ENCODE measurements at regions not wholly inside any gene's neighbourhood (a gene's known extent, or its start where the extent isn't known, plus 50 kb on each side); places are given as distances from the start of the nearest gene placed in this dataset.
A peak's percentile ranks its signal among the peaks of the same experiment; 100 is the strongest.

- H3K27ac ChIP-seq (replicated peaks): no peak overlapping the region
These were observed 355.0 kb downstream of the ETNK1 start for GRCh38 chr12:22979854-22980469.

GRCh38 chr12:22981711-22982110, 356.7 kb downstream of the ETNK1 start:
- TF ChIP-seq CTCF (IDR thresholded peaks at IDR 0.05; ENCODE audit: borderline replicate concordance): peak; percentile 43
- intact Hi-C loops (cut with micrococcal nuclease): no loop called here
- no peaks in the 10 kb centered on the region for H3K27me3 ChIP-seq (ENCODE audit: low read depth)

More at GRCh38 chr12:22979854-22980469, 355.0 kb downstream of the ETNK1 start:
- no peaks in the 10 kb centered on the region for H3K9me3 ChIP-seq (replicated peaks)
- intact Hi-C loops (cut with micrococcal nuclease): no loop called here
- no peak overlapping the region for H3K4me3 ChIP-seq
- H3K27me3 ChIP-seq (ENCODE audit: low read depth): no peaks in the 10 kb centered on the region
- H3K4me1 ChIP-seq: no peaks in the 10 kb centered on the region
- no peaks in the 10 kb centered on the region for H3K36me3 ChIP-seq
- TF ChIP-seq CTCF (IDR thresholded peaks at IDR 0.05; ENCODE audit: borderline replicate concordance): no peak
- no peak for DNase-seq

GRCh38 chr12:22982635-22983034, 357.7 kb downstream of the ETNK1 start:
- intact Hi-C loops (cut with micrococcal nuclease): no loop called here
- no peaks in the 10 kb centered on the region for H3K9me3 ChIP-seq (replicated peaks)
- H3K4me3 ChIP-seq: no peak overlapping the region
- no peak for TF ChIP-seq CTCF (IDR thresholded peaks at IDR 0.05; ENCODE audit: borderline replicate concordance)
- no peaks in the 10 kb centered on the region for H3K4me1 ChIP-seq
- no peaks in the 10 kb centered on the region for H3K36me3 ChIP-seq
- H3K27me3 ChIP-seq (ENCODE audit: low read depth): no peaks in the 10 kb centered on the region
- H3K27ac ChIP-seq (replicated peaks): no peak overlapping the region
- DNase-seq: no peak

More at GRCh38 chr12:22981711-22982110, 356.7 kb downstream of the ETNK1 start:
- Histone ChIP-seq H3K27ac (replicated peaks) (no peak overlapping the region), H3K4me1 (no peaks in the 10 kb centered on the region), H3K4me3 (no peak overlapping the region), H3K9me3 (replicated peaks) (no peaks in the 10 kb centered on the region), H3K36me3 (no peaks in the 10 kb centered on the region)
- DNase-seq: no peak

- no peaks in the 10 kb centered on the region for H3K36me3 ChIP-seq
- H3K4me1 ChIP-seq: no peaks in the 10 kb centered on the region
- intact Hi-C loops (cut with micrococcal nuclease): no loop called here
- H3K4me3 ChIP-seq: no peak overlapping the region
- no peaks in the 10 kb centered on the region for H3K27me3 ChIP-seq (ENCODE audit: low read depth)
- no peak overlapping the region for H3K27ac ChIP-seq (replicated peaks)
- TF ChIP-seq CTCF (IDR thresholded peaks at IDR 0.05; ENCODE audit: borderline replicate concordance): no peak
- DNase-seq: no peak
- H3K9me3 ChIP-seq (replicated peaks): no peaks in the 10 kb centered on the region
These were observed 362.0 kb downstream of the ETNK1 start for GRCh38 chr12:22986997-22987396.

- H3K9me3 ChIP-seq (replicated peaks): no peaks in the 10 kb centered on the region
- H3K4me3 ChIP-seq: no peak overlapping the region
- intact Hi-C loops (cut with micrococcal nuclease): no loop called here
- no peaks in the 10 kb centered on the region for H3K36me3 ChIP-seq
- no peak for DNase-seq
- no peaks in the 10 kb centered on the region for H3K4me1 ChIP-seq
- no peak for TF ChIP-seq CTCF (IDR thresholded peaks at IDR 0.05; ENCODE audit: borderline replicate concordance)
- H3K27ac ChIP-seq (replicated peaks): no peak overlapping the region
- H3K27me3 ChIP-seq (ENCODE audit: low read depth): no peaks in the 10 kb centered on the region
These were observed 365.5 kb downstream of the ETNK1 start for GRCh38 chr12:22990501-22990900.

Measured in left ventricle myocardium inferior (tissue), 1 donor.